ENCODE measurements at regions not wholly inside any gene's neighbourhood (a gene's known extent, or its start where the extent isn't known, plus 50 kb on each side); places are given as distances from the start of the nearest gene placed in this dataset.

GRCh38 chr6:27604986-27605385, 132.1 kb upstream of the ZNF184 start:
- CTCF ChIA-PET (ENCODE audit: low intra/inter-chr PET ratio, low total read pairs): no interaction called here
- TF ChIP-seq ATF1 (CRISPR knock-in tag; IDR thresholded peaks at IDR 0.05): 0 out of 2 replicates have a peak, but pooled peaks have one; percentile 43
- TF ChIP-seq ATF7 (IDR thresholded peaks at IDR 0.05): no peak
- TF ChIP-seq ATF7 (CRISPR knock-in tag; IDR thresholded peaks at IDR 0.05): no peak
- TF ChIP-seq PREB (CRISPR knock-in tag; IDR thresholded peaks at IDR 0.05): no peak
- TF ChIP-seq NR1H2 (CRISPR knock-in tag; IDR thresholded peaks at IDR 0.05; ENCODE audit: borderline replicate concordance, low read depth): no peak
- no peak for TF ChIP-seq PLRG1 (conservative IDR thresholded peaks at IDR 0.05)
- no peak for TF ChIP-seq SSRP1 (CRISPR knock-in tag; IDR thresholded peaks at IDR 0.05)
- no peak for TF ChIP-seq ZNF501 (CRISPR knock-in tag; IDR thresholded peaks at IDR 0.05)
- 0 out of 4 replicates have a peak, but pooled peaks of 1 of the 2 experiments have one; percentile 0 for TF ChIP-seq KLF16 (CRISPR knock-in tag; IDR thresholded peaks at IDR 0.05)
- no peak for TF ChIP-seq ZNF784 (CRISPR knock-in tag; IDR thresholded peaks at IDR 0.05; ENCODE audit: borderline replicate concordance)
- no peak for TF ChIP-seq CCDC6 (CRISPR knock-in tag; IDR thresholded peaks at IDR 0.05)
- no peak for TF ChIP-seq ZNF34 (CRISPR knock-in tag; IDR thresholded peaks at IDR 0.05; ENCODE audit: borderline replicate concordance)
- TF ChIP-seq ZFP36L1 (CRISPR knock-in tag; IDR thresholded peaks at IDR 0.05): no peak
- no peak for TF ChIP-seq TARDBP (CRISPR knock-in tag; IDR thresholded peaks at IDR 0.05)
- TF ChIP-seq RXRA (CRISPR knock-in tag; IDR thresholded peaks at IDR 0.05): no peak
- no peaks in the 10 kb centered on the region for H3K79me2 ChIP-seq (ENCODE audit: insufficient read depth, low read length)
- no peaks in the 10 kb centered on the region for H4K20me1 ChIP-seq (ENCODE audit: insufficient read depth, low read length)
- peak overlapping the region; percentile 74 for H3K4me2 ChIP-seq (ENCODE audit: low read depth, low read length)
- intact Hi-C loops (cut with micrococcal nuclease; ENCODE audit: unreplicated experiment) (loop anchor here (5.0 kb wide), 1 partner anchor 103 kb away; no protein-coding TSS in a partner anchor), in situ Hi-C loops (cut with HindIII; ENCODE audit: extremely low pct_ligation_motif_present, low pct_unique_long_range_greater_than_20kb) (loop anchor here (25.0 kb wide), 1 partner anchor 93 kb away; no protein-coding TSS in a partner anchor)
- WGBS (ENCODE audit: low lambda C conversion rate): 32% methylated on average over 13 of the region's 13 CpGs
- DNase-seq (ENCODE audit: low spot score) (no peak), ATAC-seq (peak; percentile 47), FAIRE-seq (peak; percentile 66)
- H2AFZ ChIP-seq (ENCODE audit: low read length): no peak overlapping the region
- peaks cover 32% of the 10 kb centered on the region for H3K4me1 ChIP-seq (ENCODE audit: insufficient read depth, low read length)
- H3K27me3 ChIP-seq (ENCODE audit: control insufficient read depth in 1 of 2, insufficient read depth in 2 of 2, low read length in 2 of 2): no peaks in the 10 kb centered on the region
- no peaks in the 10 kb centered on the region for H3K36me3 ChIP-seq (replicated peaks in 1 of 2; ENCODE audit: control insufficient read depth in 1 of 2, insufficient read depth in 2 of 2, low read length in 2 of 2)
- POLR2A ChIA-PET: no interaction called here
- no peaks in the 10 kb centered on the region for H3K9me3 ChIP-seq (ENCODE audit: low read length)
- H3K4me3 ChIP-seq (replicated peaks in 1 of 3; ENCODE audit: insufficient read depth in 1 of 3, low read depth in 2 of 3, low read length in 3 of 3): peak overlapping the region; percentile 41 to 58 (median 53)
- BruUV-seq (replicated peaks): no TSS peak
- no peak overlapping the region for H3K27ac ChIP-seq (ENCODE audit: extremely low read length, insufficient read depth, low read length)
- no peak overlapping the region for H3K9ac ChIP-seq (ENCODE audit: insufficient read depth, low read depth, low read length)

Data from HepG2 (cell line).